ENCODE measurements at regions not wholly inside any gene's neighbourhood (a gene's known extent, or its start where the extent isn't known, plus 50 kb on each side); places are given as distances from the start of the nearest gene placed in this dataset.

DNA sequence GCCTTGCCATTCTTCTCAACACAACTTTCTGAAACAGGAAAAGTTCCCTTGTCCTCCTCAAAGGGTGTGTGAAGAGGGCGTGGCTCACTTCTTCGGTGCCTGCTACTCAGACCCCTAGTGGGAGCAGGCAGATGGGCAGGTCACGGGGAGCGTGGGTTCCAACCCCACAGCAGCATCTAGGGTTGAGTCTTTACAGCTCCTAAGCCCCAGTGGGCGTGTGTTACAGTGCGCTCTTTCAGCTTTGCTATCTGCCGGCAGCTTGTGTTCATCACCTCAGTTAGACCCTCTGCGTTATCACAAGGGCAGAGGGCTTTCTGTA, 57.5 kb upstream of the KLF3 start:
- no peak for FAIRE-seq
- Histone ChIP-seq H3K4me1 (replicated peaks in 1 of 4; ENCODE audit: control insufficient read depth in 3 of 4, insufficient read depth in 4 of 4, low read length in 3 of 4) (peaks cover 0 to 14% (median 8%) of the 10 kb centered on the region in 4 experiments; a peak in 5 of 7 replicates), H4K5ac (ENCODE audit: insufficient read length, low read depth, low read length) (no peak overlapping the region), H3K23ac (ENCODE audit: insufficient read length) (no peak overlapping the region), H3K23me2 (ENCODE audit: low read depth, low read length) (no peaks in the 10 kb centered on the region), H3K27ac (ENCODE audit: low read depth, low read length) (no peak overlapping the region), H3K4ac (replicated peaks; ENCODE audit: insufficient read length, low read depth, low read length) (no peak overlapping the region), H3K18ac (ENCODE audit: extremely low read depth, low read length) (no peak overlapping the region), H2BK120ac (replicated peaks; ENCODE audit: low read depth, low read length) (no peak overlapping the region), H3K14ac (ENCODE audit: insufficient read length) (no peak overlapping the region), H3K79me1 (ENCODE audit: low read depth, low read length) (no peaks in the 10 kb centered on the region), H3K27me3 (replicated peaks in 1 of 4; ENCODE audit: control insufficient read depth in 3 of 4, extremely low read depth in 1 of 4, insufficient read depth in 3 of 4, low read length in 3 of 4) (no peaks in the 10 kb centered on the region), H3K4me2 (ENCODE audit: insufficient read depth in 1 of 2, low read depth in 2 of 2, low read length in 2 of 2) (no peak overlapping the region), H3K79me2 (ENCODE audit: control insufficient read depth in 1 of 2, insufficient read depth in 2 of 2, low read length in 2 of 2) (no peaks in the 10 kb centered on the region), H3K9ac (replicated peaks in 1 of 4; ENCODE audit: extremely low read depth in 1 of 4, low read depth in 3 of 4, low read length in 3 of 4) (no peak overlapping the region), H2AK5ac (ENCODE audit: low read depth, low read length) (0 out of 2 replicates have a peak overlapping the region, but pooled peaks have one; percentile 75), H2BK20ac (ENCODE audit: low read length) (peak overlapping the region; percentile 86; the same call in 1 of the 2 replicates), H2BK15ac (ENCODE audit: low read length) (no peak overlapping the region), H2AFZ (ENCODE audit: low read length) (no peak overlapping the region), H2BK12ac (ENCODE audit: low read depth, low read length) (0 out of 2 replicates have a peak overlapping the region, but pooled peaks have one; percentile 68), H4K20me1 (replicated peaks in 1 of 2; ENCODE audit: control insufficient read depth in 1 of 2, insufficient read depth in 2 of 2, low read length in 2 of 2) (no peaks in the 10 kb centered on the region), H4K91ac (replicated peaks; ENCODE audit: insufficient read length, low read length) (no peak overlapping the region), H2BK5ac (ENCODE audit: low read depth, low read length) (0 out of 2 replicates have a peak overlapping the region, but pooled peaks have one; percentile 60), H3K4me3 (ENCODE audit: extremely low read depth in 1 of 4, insufficient read depth in 2 of 4, low read depth in 3 of 4, low read length in 4 of 4) (no peak overlapping the region), H3K36me3 (ENCODE audit: control insufficient read depth in 2 of 4, insufficient read depth in 4 of 4, low read length in 3 of 4) (no peaks in the 10 kb centered on the region), H3K9me3 (ENCODE audit: insufficient read depth in 2 of 2, low read depth in 1 of 2, low read length in 1 of 2) (no peaks in the 10 kb centered on the region), H3K56ac (replicated peaks; ENCODE audit: insufficient read length, low read depth, low read length) (no peak overlapping the region), H4K8ac (ENCODE audit: extremely low read depth, insufficient read depth, low read length) (peak overlapping the region; percentile 60; the same call in 1 of the 2 replicates)
- WGBS, 2 experiments (ENCODE audit: extremely low coverage in 1 of 2, insufficient coverage in 1 of 2, insufficient read length in 1 of 2, insufficient replicate concordance in 2 of 2, low coverage in 1 of 2, low lambda C conversion rate in 2 of 2, missing lambda C conversion rate in 1 of 2), result 95% methylated on average over 8 of the region's 8 CpGs; no CpG with 5 or more reads in 1 of the 2 experiments
- POLR2A ChIA-PET (ENCODE audit: partially characterized antibody), result no interaction called here
- CTCF ChIA-PET (ENCODE audit: partially characterized antibody), result no interaction called here
- DNase-seq (ENCODE audit: low read depth in 1 of 2, low spot score in 2 of 2), result peak in 1 of 2 experiments; percentile 40
- TF ChIP-seq CTCF (IDR thresholded peaks at IDR 0.05; ENCODE audit: control extremely low read depth in 1 of 3, insufficient read depth in 1 of 3, low read depth in 1 of 3, low read length in 3 of 3), result peak in 2 of 3 experiments; percentile 17 to 21; a peak in 2 of 4 replicates
- no peak for TF ChIP-seq SRF (IDR thresholded peaks at IDR 0.05; ENCODE audit: low read depth, low read length)
- no peak for TF ChIP-seq FOSL1 (IDR thresholded peaks at IDR 0.05; ENCODE audit: insufficient read depth, low read depth, low read length)
- TF ChIP-seq RXRA (IDR thresholded peaks at IDR 0.05; ENCODE audit: insufficient read depth, low read depth, low read length), result no peak
- TF ChIP-seq BACH1 (IDR thresholded peaks at IDR 0.05; ENCODE audit: low read length), result no peak
- TF ChIP-seq TCF12 (IDR thresholded peaks at IDR 0.05; ENCODE audit: low read depth, low read length), result no peak
- TF ChIP-seq KDM4A (IDR thresholded peaks at IDR 0.05; ENCODE audit: low read depth, low read length, severe bottlenecking), result no peak
- no peak for TF ChIP-seq MAX (IDR thresholded peaks at IDR 0.05)
- no peak for TF ChIP-seq CHD1 (IDR thresholded peaks at IDR 0.05; ENCODE audit: low read depth, low read length)
- TF ChIP-seq ASH2L (IDR thresholded peaks at IDR 0.05; ENCODE audit: low read length), result no peak
- TF ChIP-seq EZH2 (IDR thresholded peaks at IDR 0.05; ENCODE audit: low read depth, low read length, severe bottlenecking), result no peak
- TF ChIP-seq GABPA (IDR thresholded peaks at IDR 0.05; ENCODE audit: borderline replicate concordance, insufficient read depth, low read length), result no peak
